Sigmoid colon (tissue), 4 donors: ENCODE measurements at regions not wholly inside any gene's neighbourhood (a gene's known extent, or its start where the extent isn't known, plus 50 kb on each side); places are given as distances from the start of the nearest gene placed in this dataset.

Experiments
- CTCF ChIP-seq, 4 experiments: fragments of 450-650 bp in 3 of 4; fragments of 200-600 bp in 1 of 4; IDR thresholded peaks; one replicate each; pipeline ENCODE4 v1.5.1; 2016 to 2019; ENCODE audit warnings: antibody characterized with exemption in 4 of 4, mild to moderate bottlenecking in 3 of 4, moderate library complexity in 2 of 4
- EP300 ChIP-seq, 4 donors: sonication (generic); formaldehyde crosslinking; IDR thresholded peaks; one replicate each; pipeline ENCODE4 v1.6.1; 2017; ENCODE audit warnings: antibody characterized with exemption in 4 of 4
- POLR2A ChIP-seq, 2 donors: fragments of 450-650 bp; IDR thresholded peaks; one replicate each; pipeline ENCODE4 v1.6.1; 2016; ENCODE audit warnings: antibody characterized with exemption in 2 of 2, mild to moderate bottlenecking in 2 of 2, moderate library complexity in 2 of 2
- POLR2AphosphoS5 ChIP-seq, 4 donors: sonication (generic); formaldehyde crosslinking; IDR thresholded peaks; one replicate each; pipeline ENCODE4 v1.6.1; 2017; ENCODE audit warnings: antibody characterized with exemption in 4 of 4

GRCh38 chr2:183605440-183605839, 481.2 kb downstream of the NUP35 start:
- TF ChIP-seq CTCF (IDR thresholded peaks at IDR 0.05): no peak
- no peak for TF ChIP-seq POLR2A (IDR thresholded peaks at IDR 0.05)
- TF ChIP-seq EP300 (IDR thresholded peaks at IDR 0.05): no peak
- no peak for TF ChIP-seq POLR2AphosphoS5 (IDR thresholded peaks at IDR 0.05)
